Keratinocyte (primary cell): ENCODE measurements at regions not wholly inside any gene's neighbourhood (a gene's known extent, or its start where the extent isn't known, plus 50 kb on each side); places are given as distances from the start of the nearest gene placed in this dataset.

Experiments used
- DNase-seq: peaks from one replicate; pipeline ENCODE4 v3.0.0-alpha.2; 2011; ENCODE audit warnings: low read depth, missing footprints, low spot score
- FAIRE-seq: peaks from 2 replicates; lab custom pipeline; 2011; peaks lifted over from hg19 to GRCh38; lab: Jason Lieb, UNC
- H2AFZ ChIP-seq: 2 replicates; pipeline ENCODE4 v1.6.0; 2012; ENCODE audit warnings: low read length, control low read depth, inconsistent platforms; ENCODE audit not compliant: control insufficient read depth
- H3K27ac ChIP-seq: 2 replicates; pipeline ENCODE4 v1.5.1; 2011; ENCODE audit warnings: low read length; ENCODE audit not compliant: control insufficient read depth, insufficient read depth
- H3K27me3 ChIP-seq: 3 replicates; pipeline ENCODE4 v1.6.0; 2011; ENCODE audit warnings: low read length; ENCODE audit not compliant: control insufficient read depth, insufficient read depth; ENCODE audit errors: extremely low read depth
- H3K36me3 ChIP-seq, 2 experiments: 2 replicates in 1 of 2; 3 replicates in 1 of 2; pipeline ENCODE4 v1.5.1; 2011; ENCODE audit warnings: low read length in 2 of 2, mild to moderate bottlenecking in 1 of 2; ENCODE audit not compliant: control insufficient read depth in 2 of 2, insufficient read depth in 2 of 2; ENCODE audit errors: extremely low read depth in 1 of 2
- H3K4me1 ChIP-seq: 3 replicates; pipeline ENCODE4 v1.5.1; 2011; ENCODE audit warnings: low read length; ENCODE audit not compliant: control insufficient read depth, insufficient read depth; ENCODE audit errors: extremely low read depth
- H3K4me2 ChIP-seq: 3 replicates; pipeline ENCODE4 v1.6.0; 2011; ENCODE audit warnings: low read depth, low read length; ENCODE audit not compliant: control insufficient read depth, insufficient read depth; ENCODE audit errors: extremely low read depth
- H3K4me3 ChIP-seq, 3 experiments: fragments of 200-600 bp in 1 of 3; sonication (generic) in 1 of 3; 2 replicates in 2 of 3; 3 replicates in 1 of 3; pipeline ENCODE4 v1.5.1; 2011 to 2016; ENCODE audit warnings: low read length in 3 of 3, mild to moderate bottlenecking in 3 of 3, control low read depth in 2 of 3, inconsistent platforms in 1 of 3, low read depth in 1 of 3, mixed read lengths in 1 of 3, mixed run types in 1 of 3, moderate library complexity in 1 of 3; ENCODE audit not compliant: control insufficient read depth in 2 of 3, insufficient read depth in 2 of 3; ENCODE audit errors: extremely low read depth in 1 of 3
- H3K79me2 ChIP-seq: 2 replicates; pipeline ENCODE4 v1.6.0; 2012; ENCODE audit warnings: low read length; ENCODE audit not compliant: control insufficient read depth, insufficient read depth
- H3K9ac ChIP-seq: 3 replicates; pipeline ENCODE4 v1.6.0; 2011; ENCODE audit warnings: low read length; ENCODE audit not compliant: control insufficient read depth, insufficient read depth; ENCODE audit errors: extremely low read depth
- H3K9me1 ChIP-seq: 3 replicates; pipeline ENCODE4 v1.6.0; 2011; ENCODE audit warnings: low read length; ENCODE audit not compliant: control insufficient read depth, insufficient read depth; ENCODE audit errors: extremely low read depth
- H3K9me3 ChIP-seq: 2 replicates; pipeline ENCODE4 v1.5.1; 2012; ENCODE audit warnings: low read depth, low read length; ENCODE audit not compliant: control insufficient read depth
- H4K20me1 ChIP-seq: 3 replicates; pipeline ENCODE4 v1.6.0; 2011; ENCODE audit warnings: low read length; ENCODE audit not compliant: control insufficient read depth, insufficient read depth; ENCODE audit errors: extremely low read depth
- CTCF ChIP-seq, 3 experiments: IDR thresholded peaks in 1 of 3; conservative IDR thresholded peaks in 1 of 3; optimal IDR thresholded peaks in 1 of 3; 2 replicates in 2 of 3; 3 replicates in 1 of 3; pipeline versions ENCODE3 to v1.5.1; 2011; ENCODE audit warnings: low read length in 3 of 3, mild to moderate bottlenecking in 3 of 3, moderate library complexity in 2 of 3, control low read depth in 1 of 3, inconsistent platforms in 1 of 3; ENCODE audit not compliant: insufficient read depth in 2 of 3; ENCODE audit errors: extremely low read depth in 1 of 3
- EZH2 ChIP-seq: IDR thresholded peaks from one replicate; pipeline ENCODE4 v1.6.1; 2012; ENCODE audit warnings: inconsistent platforms, mild to moderate bottlenecking, low read length, moderate library complexity
- dilution Hi-C: fragments of 300-500 bp; cut with MboI; formaldehyde crosslinking; loops from one replicate; pipeline ENCODE4 v1.7.0; 2020; ENCODE audit warnings: low sequenced_read_pairs; ENCODE audit not compliant: extremely low pct_ligation_motif_present

- H3K9me1 ChIP-seq, result no peaks in the 10 kb centered on the region
- H3K9ac ChIP-seq, result no peak overlapping the region
- dilution Hi-C loops, result no loop called here
- FAIRE-seq, result no peak
- H3K27me3 ChIP-seq, result no peaks in the 10 kb centered on the region
- H3K36me3 ChIP-seq, result no peaks in the 10 kb centered on the region
- H3K79me2 ChIP-seq, result no peaks in the 10 kb centered on the region
- DNase-seq, result no peak
- H4K20me1 ChIP-seq, result no peaks in the 10 kb centered on the region
- H3K4me3 ChIP-seq, result no peak overlapping the region
- no peak overlapping the region for H3K27ac ChIP-seq
- H3K4me2 ChIP-seq, result no peak overlapping the region
- no peaks in the 10 kb centered on the region for H3K9me3 ChIP-seq
- H2AFZ ChIP-seq, result no peak overlapping the region
- TF ChIP-seq EZH2 (no peak), CTCF (optimal IDR thresholded peaks at IDR 0.05 in 1 of 3, IDR thresholded peaks at IDR 0.05 in 1 of 3, conservative IDR thresholded peaks at IDR 0.05 in 1 of 3; ENCODE audit: extremely low read depth in 1 of 3, insufficient read depth in 2 of 3, low read length in 3 of 3) (no peak)
- no peaks in the 10 kb centered on the region for H3K4me1 ChIP-seq
These were observed 214.7 kb upstream of the INTU start for GRCh38 chr4:127417885-127418535.

GRCh38 chr4:127419431-127419830, 213.3 kb upstream of the INTU start:
- H3K9me3 ChIP-seq, result no peaks in the 10 kb centered on the region
- dilution Hi-C loops, result no loop called here
- H3K4me2 ChIP-seq, result no peak overlapping the region
- H3K27ac ChIP-seq, result no peak overlapping the region
- H2AFZ ChIP-seq, result no peak overlapping the region
- no peak for TF ChIP-seq EZH2
- no peak for TF ChIP-seq CTCF (optimal IDR thresholded peaks at IDR 0.05 in 1 of 3, IDR thresholded peaks at IDR 0.05 in 1 of 3, conservative IDR thresholded peaks at IDR 0.05 in 1 of 3; ENCODE audit: extremely low read depth in 1 of 3, insufficient read depth in 2 of 3, low read length in 3 of 3)
- DNase-seq (no peak), FAIRE-seq (no peak)
- no peaks in the 10 kb centered on the region for H4K20me1 ChIP-seq
- H3K4me1 ChIP-seq, result no peaks in the 10 kb centered on the region
- H3K9me1 ChIP-seq, result no peaks in the 10 kb centered on the region
- no peaks in the 10 kb centered on the region for H3K79me2 ChIP-seq
- no peak overlapping the region for H3K4me3 ChIP-seq
- no peak overlapping the region for H3K9ac ChIP-seq
- no peaks in the 10 kb centered on the region for H3K36me3 ChIP-seq
- no peaks in the 10 kb centered on the region for H3K27me3 ChIP-seq
